ENCODE measurements at regions not wholly inside any gene's neighbourhood (a gene's known extent, or its start where the extent isn't known, plus 50 kb on each side); places are given as distances from the start of the nearest gene placed in this dataset.
"Not testable (repeated sequence)": the region's sequence is repeated elsewhere in the genome, so short reads cannot be mapped to it uniquely, and the experiment has no call there.

DNA sequence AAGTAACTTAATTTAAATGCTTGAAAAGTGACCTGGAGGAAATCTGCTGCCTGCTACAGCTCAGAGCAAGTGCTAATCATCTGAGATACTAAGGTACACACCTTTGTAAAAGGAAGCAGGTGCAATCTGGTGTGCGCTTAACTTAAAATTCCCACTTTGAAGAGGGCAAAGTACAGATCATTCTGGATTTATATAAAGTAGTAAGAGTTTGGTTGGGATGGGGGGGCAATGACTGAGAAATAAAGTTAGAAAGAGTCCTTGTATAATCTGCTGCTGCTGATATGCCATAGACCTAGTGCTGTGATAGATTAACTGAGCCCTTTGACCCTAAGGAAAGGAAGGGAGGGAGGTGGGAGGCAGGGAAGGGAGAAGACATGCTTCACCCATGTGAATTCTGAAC is 141.0 kb downstream of the MTNR1A start:
- DNase-seq = no peak
- no peaks in the 10 kb centered on the region for H3K27me3 ChIP-seq (replicated peaks; ENCODE audit: insufficient read depth)
- no peaks in the 10 kb centered on the region for H3K9me3 ChIP-seq (ENCODE audit: low read depth)
- no peak overlapping the region for H3K4me2 ChIP-seq (ENCODE audit: unreplicated experiment)
- H3K36me3 ChIP-seq (ENCODE audit: low read depth) = no peaks in the 10 kb centered on the region
- no peaks in the 10 kb centered on the region for H3K4me1 ChIP-seq (ENCODE audit: insufficient read depth)
- 35 to 43% methylated on average over 1 of the region's 1 CpG for WGBS, 2 experiments (ENCODE audit: low coverage in 1 of 2, low lambda C conversion rate in 2 of 2, missing lambda C conversion rate in 2 of 2)
- no peaks in the 10 kb centered on the region for H3F3A ChIP-seq (ENCODE audit: insufficient read depth)
- H4K20me1 ChIP-seq (ENCODE audit: insufficient read depth) = no peaks in the 10 kb centered on the region
- TF ChIP-seq EZH2phosphoT487 (IDR thresholded peaks at IDR 0.05; ENCODE audit: insufficient read depth, low read depth) (no peak), EZH2 (IDR thresholded peaks at IDR 0.05; ENCODE audit: insufficient read depth, poor library complexity, severe bottlenecking) (no peak)
- no peak overlapping the region for H3K9ac ChIP-seq
- H3K4me3 ChIP-seq = no peak overlapping the region
- H3K27ac ChIP-seq = no peak overlapping the region
- H3K79me2 ChIP-seq (ENCODE audit: insufficient read depth) = no peaks in the 10 kb centered on the region
- H2AFZ ChIP-seq = no peak overlapping the region
- no peaks in the 10 kb centered on the region for H3K9me2 ChIP-seq (ENCODE audit: insufficient read depth)
- in situ Hi-C loops (cut with MboI) = no loop called here

- no peaks in the 10 kb centered on the region for H3K4me1 ChIP-seq (ENCODE audit: insufficient read depth)
- DNase-seq = no peak
- no peaks in the 10 kb centered on the region for H4K20me1 ChIP-seq (ENCODE audit: insufficient read depth)
- no peak overlapping the region for H3K4me3 ChIP-seq
- H2AFZ ChIP-seq = no peak overlapping the region
- no peak for TF ChIP-seq EZH2 (IDR thresholded peaks at IDR 0.05; ENCODE audit: insufficient read depth, poor library complexity, severe bottlenecking)
- no peak for TF ChIP-seq EZH2phosphoT487 (IDR thresholded peaks at IDR 0.05; ENCODE audit: insufficient read depth, low read depth)
- H3K27me3 ChIP-seq (replicated peaks; ENCODE audit: insufficient read depth) = no peaks in the 10 kb centered on the region
- no peaks in the 10 kb centered on the region for H3K9me3 ChIP-seq (ENCODE audit: low read depth)
- H3K27ac ChIP-seq = no peak overlapping the region
- H3K9me2 ChIP-seq (ENCODE audit: insufficient read depth) = no peaks in the 10 kb centered on the region
- WGBS, 2 experiments (ENCODE audit: low coverage in 1 of 2, low lambda C conversion rate in 2 of 2, missing lambda C conversion rate in 2 of 2) = 61 to 75% methylated on average over 11 to 12 of the region's 12 CpGs
- no peaks in the 10 kb centered on the region for H3F3A ChIP-seq (ENCODE audit: insufficient read depth)
- H3K79me2 ChIP-seq (ENCODE audit: insufficient read depth) = no peaks in the 10 kb centered on the region
- no peak overlapping the region for H3K9ac ChIP-seq
- in situ Hi-C loops (cut with MboI) = no loop called here
- no peak overlapping the region for H3K4me2 ChIP-seq (ENCODE audit: unreplicated experiment)
- H3K36me3 ChIP-seq (ENCODE audit: low read depth) = no peaks in the 10 kb centered on the region
These were observed 140.0 kb downstream of the F11 start for GRCh38 chr4:186405957-186406356.

GRCh38 chr4:186404562-186405134 is 138.7 kb downstream of the F11 start:
- in situ Hi-C loops (cut with MboI) = no loop called here
- H3K4me3 ChIP-seq = no peak overlapping the region
- H2AFZ ChIP-seq = no peak overlapping the region
- no peaks in the 10 kb centered on the region for H3K9me2 ChIP-seq (ENCODE audit: insufficient read depth)
- H4K20me1 ChIP-seq (ENCODE audit: insufficient read depth) = no peaks in the 10 kb centered on the region
- TF ChIP-seq EZH2phosphoT487 (IDR thresholded peaks at IDR 0.05; ENCODE audit: insufficient read depth, low read depth) (no peak), EZH2 (IDR thresholded peaks at IDR 0.05; ENCODE audit: insufficient read depth, poor library complexity, severe bottlenecking) (no peak)
- 31 to 33% methylated on average over 6 of the region's 6 CpGs for WGBS, 2 experiments (ENCODE audit: low coverage in 1 of 2, low lambda C conversion rate in 2 of 2, missing lambda C conversion rate in 2 of 2)
- no peaks in the 10 kb centered on the region for H3F3A ChIP-seq (ENCODE audit: insufficient read depth)
- DNase-seq = no peak
- no peaks in the 10 kb centered on the region for H3K4me1 ChIP-seq (ENCODE audit: insufficient read depth)
- no peak overlapping the region for H3K4me2 ChIP-seq (ENCODE audit: unreplicated experiment)
- H3K9ac ChIP-seq = no peak overlapping the region
- H3K27ac ChIP-seq = no peak overlapping the region
- H3K27me3 ChIP-seq (replicated peaks; ENCODE audit: insufficient read depth) = no peaks in the 10 kb centered on the region
- no peaks in the 10 kb centered on the region for H3K9me3 ChIP-seq (ENCODE audit: low read depth)
- no peaks in the 10 kb centered on the region for H3K36me3 ChIP-seq (ENCODE audit: low read depth)
- H3K79me2 ChIP-seq (ENCODE audit: insufficient read depth) = no peaks in the 10 kb centered on the region

GRCh38 chr4:186400676-186401075 is 134.7 kb downstream of the F11 start:
- H3K9ac ChIP-seq = no peak overlapping the region
- in situ Hi-C loops (cut with MboI) = no loop called here
- no peaks in the 10 kb centered on the region for H3K9me3 ChIP-seq (ENCODE audit: low read depth)
- WGBS, 2 experiments (ENCODE audit: low coverage in 1 of 2, low lambda C conversion rate in 2 of 2, missing lambda C conversion rate in 2 of 2) = 9 to 14% methylated on average over 6 of the region's 6 CpGs
- no peak overlapping the region for H3K4me2 ChIP-seq (ENCODE audit: unreplicated experiment)
- no peaks in the 10 kb centered on the region for H3K4me1 ChIP-seq (ENCODE audit: insufficient read depth)
- no peak overlapping the region for H3K27ac ChIP-seq
- H3K27me3 ChIP-seq (replicated peaks; ENCODE audit: insufficient read depth) = no peaks in the 10 kb centered on the region
- DNase-seq = peak; percentile 0
- H3K79me2 ChIP-seq (ENCODE audit: insufficient read depth) = no peaks in the 10 kb centered on the region
- no peaks in the 10 kb centered on the region for H3K9me2 ChIP-seq (ENCODE audit: insufficient read depth)
- no peak for TF ChIP-seq EZH2phosphoT487 (IDR thresholded peaks at IDR 0.05; ENCODE audit: insufficient read depth, low read depth)
- TF ChIP-seq EZH2 (IDR thresholded peaks at IDR 0.05; ENCODE audit: insufficient read depth, poor library complexity, severe bottlenecking) = no peak
- H3K4me3 ChIP-seq = no peak overlapping the region
- no peaks in the 10 kb centered on the region for H4K20me1 ChIP-seq (ENCODE audit: insufficient read depth)
- H3K36me3 ChIP-seq (ENCODE audit: low read depth) = no peaks in the 10 kb centered on the region
- no peaks in the 10 kb centered on the region for H3F3A ChIP-seq (ENCODE audit: insufficient read depth)
- H2AFZ ChIP-seq = no peak overlapping the region

GRCh38 chr4:186392017-186392416 is 126.0 kb downstream of the F11 start:
- no peaks in the 10 kb centered on the region for H3K79me2 ChIP-seq (ENCODE audit: insufficient read depth)
- H3K4me3 ChIP-seq = no peak overlapping the region
- TF ChIP-seq EZH2phosphoT487 (IDR thresholded peaks at IDR 0.05; ENCODE audit: insufficient read depth, low read depth) (no peak), EZH2 (IDR thresholded peaks at IDR 0.05; ENCODE audit: insufficient read depth, poor library complexity, severe bottlenecking) (no peak)
- H3K9me3 ChIP-seq (ENCODE audit: low read depth) = no peaks in the 10 kb centered on the region
- no peak overlapping the region for H3K4me2 ChIP-seq (ENCODE audit: unreplicated experiment)
- no peaks in the 10 kb centered on the region for H3K36me3 ChIP-seq (ENCODE audit: low read depth)
- H3K4me1 ChIP-seq (ENCODE audit: insufficient read depth) = no peaks in the 10 kb centered on the region
- H3K9ac ChIP-seq = no peak overlapping the region
- in situ Hi-C loops (cut with MboI) = no loop called here
- no peaks in the 10 kb centered on the region for H3F3A ChIP-seq (ENCODE audit: insufficient read depth)
- H3K27ac ChIP-seq = no peak overlapping the region
- no peak overlapping the region for H2AFZ ChIP-seq
- no peaks in the 10 kb centered on the region for H3K27me3 ChIP-seq (replicated peaks; ENCODE audit: insufficient read depth)
- 35 to 38% methylated on average over 10 of the region's 10 CpGs for WGBS, 2 experiments (ENCODE audit: low coverage in 1 of 2, low lambda C conversion rate in 2 of 2, missing lambda C conversion rate in 2 of 2)
- H4K20me1 ChIP-seq (ENCODE audit: insufficient read depth) = no peaks in the 10 kb centered on the region
- DNase-seq = no peak
- H3K9me2 ChIP-seq (ENCODE audit: insufficient read depth) = no peaks in the 10 kb centered on the region

DNA sequence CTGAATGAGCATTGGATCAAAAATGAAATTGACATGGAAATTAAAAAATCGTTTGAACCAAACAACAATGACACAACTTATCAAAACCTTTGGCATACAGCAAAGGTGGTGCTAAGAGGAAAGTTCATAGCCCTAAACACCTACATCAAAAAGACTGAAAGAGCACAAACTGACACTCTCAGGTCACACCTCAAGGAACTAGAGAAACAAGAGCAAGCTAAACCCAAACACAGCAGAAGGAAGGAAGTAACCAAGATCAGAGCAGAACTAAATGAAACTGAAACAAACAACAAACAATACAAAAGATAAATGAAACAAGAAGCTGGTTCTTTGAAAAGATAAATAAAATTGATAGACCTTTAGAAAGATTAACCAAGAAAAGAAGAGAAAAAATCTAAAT is 118.3 kb downstream of the F11 start:
- H3K4me3 ChIP-seq; H3K27me3 ChIP-seq (replicated peaks; ENCODE audit: insufficient read depth); H4K20me1 ChIP-seq (ENCODE audit: insufficient read depth); in situ Hi-C loops (cut with MboI); H3K4me1 ChIP-seq (ENCODE audit: insufficient read depth); H3K36me3 ChIP-seq (ENCODE audit: low read depth); DNase-seq; H3K4me2 ChIP-seq (ENCODE audit: unreplicated experiment); H3K79me2 ChIP-seq (ENCODE audit: insufficient read depth); H3K9me2 ChIP-seq (ENCODE audit: insufficient read depth); H3K9me3 ChIP-seq (ENCODE audit: low read depth); H2AFZ ChIP-seq; H3K9ac ChIP-seq; H3F3A ChIP-seq (ENCODE audit: insufficient read depth); H3K27ac ChIP-seq: not testable (repeated sequence)
- 0 to 5% methylated on average over 1 of the region's 1 CpG for WGBS, 2 experiments (ENCODE audit: low coverage in 1 of 2, low lambda C conversion rate in 2 of 2, missing lambda C conversion rate in 2 of 2)
